GM12875 (cell line): ENCODE measurements at regions not wholly inside any gene's neighbourhood (a gene's known extent, or its start where the extent isn't known, plus 50 kb on each side); places are given as distances from the start of the nearest gene placed in this dataset.

Experiments used
- H3K4me3 ChIP-seq: one replicate; pipeline ENCODE4 v1.5.1; 2011; ENCODE audit warnings: low read depth, low read length, control low read depth
- TF ChIP-seq, protein P1 (sequence below): IDR thresholded peaks from 2 replicates; pipeline ENCODE4 v1.5.1; 2011; ENCODE audit warnings: low read depth, mild to moderate bottlenecking, control low read depth, inconsistent platforms, low read length, moderate library complexity, borderline replicate concordance; ENCODE audit not compliant: insufficient read depth

DNA sequence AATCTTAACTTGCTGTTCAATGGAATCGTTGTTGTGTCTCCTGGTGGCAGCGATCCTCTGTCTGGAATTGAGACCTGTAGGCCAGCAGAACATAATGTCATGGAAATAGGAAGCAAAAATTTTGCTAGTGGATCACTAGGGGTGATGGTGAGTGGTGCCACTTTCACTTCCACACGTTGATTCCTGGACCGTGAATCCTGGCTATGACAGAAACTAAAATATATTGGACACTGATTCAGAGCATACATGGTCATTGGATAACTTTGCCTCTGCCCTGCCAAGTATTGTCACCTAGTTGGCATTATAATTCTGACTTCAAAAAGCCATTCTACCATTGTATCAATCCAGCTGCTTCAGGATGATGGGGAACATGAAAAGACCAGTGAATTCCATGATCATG lies 353.2 kb downstream of the IRX1 start:
- TF ChIP-seq, protein P1, sequence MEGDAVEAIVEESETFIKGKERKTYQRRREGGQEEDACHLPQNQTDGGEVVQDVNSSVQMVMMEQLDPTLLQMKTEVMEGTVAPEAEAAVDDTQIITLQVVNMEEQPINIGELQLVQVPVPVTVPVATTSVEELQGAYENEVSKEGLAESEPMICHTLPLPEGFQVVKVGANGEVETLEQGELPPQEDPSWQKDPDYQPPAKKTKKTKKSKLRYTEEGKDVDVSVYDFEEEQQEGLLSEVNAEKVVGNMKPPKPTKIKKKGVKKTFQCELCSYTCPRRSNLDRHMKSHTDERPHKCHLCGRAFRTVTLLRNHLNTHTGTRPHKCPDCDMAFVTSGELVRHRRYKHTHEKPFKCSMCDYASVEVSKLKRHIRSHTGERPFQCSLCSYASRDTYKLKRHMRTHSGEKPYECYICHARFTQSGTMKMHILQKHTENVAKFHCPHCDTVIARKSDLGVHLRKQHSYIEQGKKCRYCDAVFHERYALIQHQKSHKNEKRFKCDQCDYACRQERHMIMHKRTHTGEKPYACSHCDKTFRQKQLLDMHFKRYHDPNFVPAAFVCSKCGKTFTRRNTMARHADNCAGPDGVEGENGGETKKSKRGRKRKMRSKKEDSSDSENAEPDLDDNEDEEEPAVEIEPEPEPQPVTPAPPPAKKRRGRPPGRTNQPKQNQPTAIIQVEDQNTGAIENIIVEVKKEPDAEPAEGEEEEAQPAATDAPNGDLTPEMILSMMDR, result no peak
- H3K4me3 ChIP-seq, result no peak overlapping the region

DNA sequence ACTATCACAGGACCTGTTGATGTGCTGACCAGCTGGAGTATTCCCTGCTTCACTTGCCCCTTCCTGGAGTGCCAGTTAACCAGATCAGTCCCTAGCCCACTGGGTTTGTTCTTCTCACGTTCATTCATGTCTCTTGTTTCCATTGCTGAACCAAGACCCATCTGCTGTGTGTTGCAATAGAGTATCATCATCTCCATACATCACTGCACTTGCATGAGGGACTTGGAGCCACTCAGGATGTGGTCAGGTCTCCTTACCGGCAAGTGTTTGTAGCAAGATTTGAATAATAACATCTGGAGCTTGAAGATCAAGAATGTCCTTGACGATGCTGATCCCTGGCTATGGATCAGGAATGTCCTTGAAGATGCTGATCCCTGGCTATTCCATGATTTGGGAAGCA lies 358.6 kb downstream of the IRX1 start:
- H3K4me3 ChIP-seq, result no peak overlapping the region
- TF ChIP-seq, protein P1, result no peak

DNA sequence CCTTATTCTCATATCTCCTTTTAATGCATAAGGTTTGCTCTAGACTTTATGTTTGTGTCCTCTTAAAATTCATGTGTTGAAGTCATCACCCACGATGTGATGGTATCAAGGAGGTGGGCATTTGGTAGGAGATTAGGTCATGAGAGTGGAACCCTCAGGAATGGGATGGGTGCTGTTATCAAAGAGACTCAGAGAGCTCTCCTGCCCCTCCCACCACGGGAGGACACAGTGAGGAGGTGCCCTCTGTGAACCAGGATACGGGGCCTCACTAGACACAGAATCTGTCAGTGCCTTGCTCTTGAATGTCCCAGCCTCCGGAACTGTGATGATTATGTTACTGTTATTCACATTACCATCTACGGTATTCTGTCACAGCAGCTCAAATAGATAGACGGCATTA lies 359.0 kb downstream of the IRX1 start:
- H3K4me3 ChIP-seq, result no peak overlapping the region

DNA sequence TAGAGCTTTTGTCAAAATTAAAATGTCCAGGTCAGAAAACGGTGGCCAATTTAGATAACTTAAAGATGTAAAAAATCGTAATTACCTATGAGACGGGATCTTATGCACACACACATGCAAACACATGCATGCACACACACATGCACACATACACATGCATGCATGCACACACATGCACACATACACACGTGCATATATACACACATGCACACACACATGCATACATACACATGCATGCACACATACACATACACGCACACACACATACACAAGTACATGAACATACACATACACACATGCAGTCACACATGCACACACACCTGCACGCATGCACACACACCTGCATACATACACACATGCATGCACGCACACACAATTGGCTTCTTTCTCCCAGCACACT lies 362.0 kb downstream of the IRX1 start:
- H3K4me3 ChIP-seq, result no peak overlapping the region
- TF ChIP-seq, protein P1, result no peak

More for the DNA sequence above, 359.0 kb downstream of the IRX1 start:
- TF ChIP-seq, protein P1, result no peak

DNA sequence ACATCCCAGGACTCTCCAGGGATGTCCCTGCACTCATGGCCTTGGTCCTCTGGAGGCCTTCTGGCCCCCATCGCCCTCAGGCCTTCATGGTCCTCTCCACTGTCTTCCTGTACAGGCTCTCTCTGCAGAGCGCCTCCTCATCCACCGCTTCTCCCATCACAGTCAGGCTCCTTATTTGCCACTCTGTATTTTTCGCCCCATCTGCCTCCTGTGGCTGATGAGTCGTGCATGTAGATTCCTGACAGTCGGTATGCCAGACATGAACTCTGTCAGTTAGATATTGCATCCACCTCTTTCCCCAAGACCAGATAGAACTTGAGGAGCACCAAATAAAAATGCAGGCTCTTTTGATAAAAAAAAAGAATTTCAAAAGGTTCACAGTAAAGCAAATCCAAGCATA lies 362.8 kb downstream of the IRX1 start:
- no peak overlapping the region for H3K4me3 ChIP-seq
- TF ChIP-seq, protein P1, result no peak

DNA sequence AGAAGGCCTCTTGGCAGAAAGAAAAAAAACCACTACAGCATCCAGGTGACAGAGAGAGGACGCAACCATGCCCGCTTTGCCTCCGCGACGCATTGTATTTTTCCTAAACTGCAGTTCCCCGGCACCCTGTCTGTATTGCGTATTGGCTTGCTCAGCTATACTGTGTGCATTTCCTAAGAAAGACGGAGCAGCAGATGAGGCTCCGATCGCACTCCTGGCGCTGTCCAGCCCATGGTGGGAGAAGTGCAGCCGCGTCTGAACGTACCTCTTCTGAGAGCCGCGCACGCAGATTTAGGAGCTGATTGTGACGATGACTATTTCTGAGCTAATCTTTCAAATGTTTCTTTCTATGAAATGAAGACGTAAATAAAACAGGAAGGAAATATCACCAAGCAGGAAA lies 366.5 kb downstream of the IRX1 start:
- TF ChIP-seq, protein P1, result no peak
- H3K4me3 ChIP-seq, result no peak overlapping the region

DNA sequence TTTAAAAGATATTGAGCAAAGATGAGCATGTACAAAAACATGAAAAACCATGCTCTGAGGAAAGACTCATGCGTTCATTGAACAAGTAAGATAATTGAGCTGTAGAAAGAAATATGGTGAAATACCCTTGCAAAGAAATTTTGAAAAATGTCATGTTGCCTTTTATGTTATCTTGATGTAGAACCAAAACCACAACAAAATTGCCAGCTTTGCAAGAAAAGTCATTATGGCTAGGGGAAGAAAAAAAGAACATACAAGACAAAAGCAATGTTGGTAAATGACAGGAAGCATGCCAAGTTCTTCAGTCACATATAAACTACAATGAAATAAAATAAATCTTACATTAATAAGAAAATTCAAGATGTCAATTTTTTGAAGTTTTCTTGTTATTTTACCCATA lies 368.0 kb downstream of the IRX1 start:
- TF ChIP-seq, protein P1, result no peak
- no peak overlapping the region for H3K4me3 ChIP-seq
